Psoas muscle (tissue), 7 donors: ENCODE measurements at regions not wholly inside any gene's neighbourhood (a gene's known extent, or its start where the extent isn't known, plus 50 kb on each side); places are given as distances from the start of the nearest gene placed in this dataset.

Experiments used
- ATAC-seq, 4 donors: fragments of 200-7000 bp; cut with Tn5 transposase; one replicate each; pipeline ENCODE4 v1.9.1; 2020; ENCODE audit warnings: moderate library complexity in 3 of 4, mild to moderate bottlenecking in 2 of 4
- DNase-seq, 2 donors: peaks; one replicate each; pipeline ENCODE4 v3.0.0-alpha.2; 2020
- H3K27ac ChIP-seq: fragments of 200-600 bp; one replicate; pipeline ENCODE4 v1.8.0; 2022
- H3K27me3 ChIP-seq, 3 donors: fragments of 200-600 bp in 1 of 3; one replicate each; pipeline versions ENCODE4 v1.6.1 to v1.8.0; 2013 to 2022; ENCODE audit warnings: low read length in 2 of 3, mild to moderate bottlenecking in 2 of 3, moderate library complexity in 1 of 3; ENCODE audit not compliant: insufficient read depth in 3 of 3
- H3K36me3 ChIP-seq, 2 donors: fragments of 200-600 bp in 1 of 2; one replicate each; pipeline versions ENCODE4 v1.6.1 to v1.8.0; 2013 to 2022; ENCODE audit warnings: low read depth in 1 of 2, mild to moderate bottlenecking in 1 of 2, moderate library complexity in 1 of 2; ENCODE audit not compliant: insufficient read depth in 1 of 2
- H3K4me1 ChIP-seq: fragments of 200-600 bp; one replicate; pipeline ENCODE4 v1.8.0; 2022
- H3K4me3 ChIP-seq: fragments of 200-600 bp; one replicate; pipeline ENCODE4 v1.8.0; 2022; ENCODE audit warnings: mild to moderate bottlenecking
- H3K9me3 ChIP-seq: fragments of 200-600 bp; one replicate; pipeline ENCODE4 v1.8.0; 2022
- CTCF ChIP-seq: fragments of 200-600 bp; IDR thresholded peaks from one replicate; pipeline ENCODE4 v1.8.0; 2022; ENCODE audit warnings: antibody characterized with exemption
- WGBS, 3 donors: extraction: QIAGEN DNeasy Blood & Tissue Kit; methylation state at CpG; one replicate each; pipeline versions ENCODE4 v1.1.6 to v1.1.7; 2013; 5-methylcytosine and 5-hydroxymethylcytosine counted together
- intact Hi-C, 2 donors: fragments of 100-400 bp; cut with DNase I; formaldehyde crosslinking; loops; one replicate each; pipeline versions ENCODE4 v1.11.0 to v1.14.2; 2022
- donor health status: healthy with polysubstance abuse.
- donor health status: DM: no; HTN: no; CAD: no; lungs with moderate emphysema.
- donor health status: Bipolar disorder and iron deficiency.
- donor health status: healthy.
- donor health status: DM: yes; HTN: yes; CAD: no.
- donor health status: DM: no; HTN: no; CAD: no.
- donor health status: DM: yes; HTN: yes; CAD: no.

GRCh38 chr10:3946234-3947229 is 161.5 kb upstream of the KLF6 start:
- intact Hi-C loops, result no loop called here
- Histone ChIP-seq H3K4me1 (no peaks in the 10 kb centered on the region), H3K27ac (no peak overlapping the region), H3K36me3 (no peaks in the 10 kb centered on the region), H3K9me3 (no peaks in the 10 kb centered on the region), H3K27me3 (no peaks in the 10 kb centered on the region), H3K4me3 (no peak overlapping the region)
- TF ChIP-seq CTCF, result no peak
- ATAC-seq (no peak), DNase-seq (no peak)
- WGBS, 3 donors, result 73 to 77% (median 75%) methylated on average over 9 of the region's 9 CpGs

- WGBS, 3 donors, result 81 to 88% (median 85%) methylated on average over 5 of the region's 5 CpGs
- no peaks in the 10 kb centered on the region for H3K27me3 ChIP-seq
- ATAC-seq (no peak), DNase-seq (no peak)
- no peaks in the 10 kb centered on the region for H3K4me1 ChIP-seq
- H3K9me3 ChIP-seq, result no peaks in the 10 kb centered on the region
- H3K27ac ChIP-seq, result no peak overlapping the region
- intact Hi-C loops, result no loop called here
- no peak overlapping the region for H3K4me3 ChIP-seq
- H3K36me3 ChIP-seq, result no peaks in the 10 kb centered on the region
- TF ChIP-seq CTCF, result no peak
Measured at GRCh38 chr10:3945026-3945425, 160.0 kb upstream of the KLF6 start.

- Histone ChIP-seq H3K27me3 (no peaks in the 10 kb centered on the region), H3K4me1 (no peaks in the 10 kb centered on the region), H3K36me3 (no peaks in the 10 kb centered on the region), H3K4me3 (no peak overlapping the region), H3K27ac (no peak overlapping the region), H3K9me3 (no peaks in the 10 kb centered on the region)
- TF ChIP-seq CTCF, result no peak
- 98 to 100% (median 98%) methylated on average over 2 of the region's 2 CpGs for WGBS, 3 donors
- intact Hi-C loops, result no loop called here
- ATAC-seq (no peak), DNase-seq (no peak)
Measured at GRCh38 chr10:3944591-3944990, 159.6 kb upstream of the KLF6 start.

GRCh38 chr10:3943695-3944257 is 158.8 kb upstream of the KLF6 start:
- Histone ChIP-seq H3K36me3 (no peaks in the 10 kb centered on the region), H3K9me3 (no peaks in the 10 kb centered on the region), H3K27me3 (no peaks in the 10 kb centered on the region), H3K27ac (no peak overlapping the region), H3K4me1 (no peaks in the 10 kb centered on the region), H3K4me3 (no peak overlapping the region)
- no peak for TF ChIP-seq CTCF
- 91 to 98% (median 97%) methylated on average over 3 of the region's 3 CpGs for WGBS, 3 donors
- ATAC-seq (no peak), DNase-seq (no peak)
- intact Hi-C loops, result no loop called here
